UCSD-AML1 (cell line): ENCODE measurements at regions not wholly inside any gene's neighbourhood (a gene's known extent, or its start where the extent isn't known, plus 50 kb on each side); places are given as distances from the start of the nearest gene placed in this dataset.
A peak's percentile ranks its signal among the peaks of the same experiment; 100 is the strongest.
"Not testable (repeated sequence)": the region's sequence is repeated elsewhere in the genome, so short reads cannot be mapped to it uniquely, and the experiment has no call there.

Source experiments
- DNase-seq: peaks from one replicate; lab custom pipeline; 2025; ENCODE audit not compliant: unreplicated experiment; lab: John Stamatoyannopoulos, UW

- not testable (repeated sequence) for DNase-seq
Observed at GRCh38 chr1:120550335-120550734, 135.5 kb downstream of the NBPF8 start.

GRCh38 chr1:120552190-120552589 is 137.4 kb downstream of the NBPF8 start:
- DNase-seq = not testable (repeated sequence)

GRCh38 chr1:120557605-120558302 is 142.9 kb downstream of the NBPF8 start:
- DNase-seq = not testable (repeated sequence)

- DNase-seq = peak; percentile 55
Observed at GRCh38 chr1:120558303-120559060, 143.6 kb downstream of the NBPF8 start.

GRCh38 chr1:120561767-120562166 is 146.9 kb downstream of the NBPF8 start:
- DNase-seq = not testable (repeated sequence)

GRCh38 chr1:120565396-120565795 is 150.6 kb downstream of the NBPF8 start:
- DNase-seq = not testable (repeated sequence)

- DNase-seq = not testable (repeated sequence)
Observed at GRCh38 chr1:120567620-120568019, 152.8 kb downstream of the NBPF8 start.

GRCh38 chr1:120575201-120575600 is 148.5 kb upstream of the NBPF26 start:
- not testable (repeated sequence) for DNase-seq

- DNase-seq = not testable (repeated sequence)
Observed at GRCh38 chr1:120582135-120582534, 141.6 kb upstream of the NBPF26 start.

GRCh38 chr1:120586053-120586452 is 137.7 kb upstream of the NBPF26 start:
- not testable (repeated sequence) for DNase-seq

- DNase-seq = not testable (repeated sequence)
Observed at GRCh38 chr1:120588811-120589210, 134.9 kb upstream of the NBPF26 start.

- DNase-seq = not testable (repeated sequence)
Observed at GRCh38 chr1:120591774-120592173, 132.0 kb upstream of the NBPF26 start.

- not testable (repeated sequence) for DNase-seq
Observed at GRCh38 chr1:120592943-120593342, 130.8 kb upstream of the NBPF26 start.

GRCh38 chr1:120593648-120594047 is 130.1 kb upstream of the NBPF26 start:
- not testable (repeated sequence) for DNase-seq

GRCh38 chr1:120598331-120598951 is 125.3 kb upstream of the NBPF26 start:
- DNase-seq = not testable (repeated sequence)

GRCh38 chr1:120599511-120599910 is 124.2 kb upstream of the NBPF26 start:
- DNase-seq = not testable (repeated sequence)

- DNase-seq = not testable (repeated sequence)
Observed at GRCh38 chr1:120600442-120601041, 123.2 kb upstream of the NBPF26 start.

- not testable (repeated sequence) for DNase-seq
Observed at GRCh38 chr1:120607882-120608281, 115.9 kb upstream of the NBPF26 start.

- not testable (repeated sequence) for DNase-seq
Observed at GRCh38 chr1:120608314-120609014, 115.3 kb upstream of the NBPF26 start.

GRCh38 chr1:120609015-120609573 is 114.7 kb upstream of the NBPF26 start:
- DNase-seq = not testable (repeated sequence)
